Breast epithelium (tissue), 4 donors: ENCODE measurements at regions not wholly inside any gene's neighbourhood (a gene's known extent, or its start where the extent isn't known, plus 50 kb on each side); places are given as distances from the start of the nearest gene placed in this dataset.
"Not testable (repeated sequence)": the region's sequence is repeated elsewhere in the genome, so short reads cannot be mapped to it uniquely, and the experiment has no call there.

Source experiments
- DNase-seq, 2 donors: peaks; one replicate each; pipeline ENCODE4 v3.0.0-alpha.2; 2019; ENCODE audit warnings: low spot score in 2 of 2
- H3K27ac ChIP-seq, 2 donors: fragments of 200-600 bp; sonication (generic) in 1 of 2; one replicate each; pipeline ENCODE4 v1.5.1; 2016 to 2019; ENCODE audit warnings: mild to moderate bottlenecking in 1 of 2
- H3K27me3 ChIP-seq, 2 donors: fragments of 200-600 bp; sonication (generic) in 1 of 2; one replicate each; pipeline versions ENCODE4 v1.5.1 to v1.6.0; 2017 to 2019; ENCODE audit warnings: control low read depth in 1 of 2, mild to moderate bottlenecking in 1 of 2
- H3K36me3 ChIP-seq: fragments of 200-600 bp; one replicate; pipeline ENCODE4 v1.5.1; 2019
- H3K4me1 ChIP-seq, 2 donors: fragments of 200-600 bp; sonication (generic); one replicate each; pipeline ENCODE4 v1.5.1; 2016 to 2019; ENCODE audit warnings: control low read depth in 1 of 2
- H3K4me3 ChIP-seq, 3 donors: fragments of 200-600 bp; sonication (generic); 1 replicate in 2 of 3; 2 replicates in 1 of 3; pipeline ENCODE4 v1.5.1; 2016 to 2019; ENCODE audit warnings: mild to moderate bottlenecking in 3 of 3, moderate library complexity in 2 of 3
- H3K9me3 ChIP-seq, 2 donors: fragments of 200-600 bp; sonication (generic) in 1 of 2; one replicate each; pipeline ENCODE4 v1.5.1; 2016 to 2019; ENCODE audit warnings: control low read depth in 1 of 2
- CTCF ChIP-seq, 3 donors: fragments of 450-650 bp; IDR thresholded peaks; one replicate each; pipeline ENCODE4 v1.5.1; 2016 to 2017; ENCODE audit warnings: antibody characterized with exemption in 3 of 3, mild to moderate bottlenecking in 3 of 3, moderate library complexity in 3 of 3
- POLR2A ChIP-seq: fragments of 450-650 bp; IDR thresholded peaks from one replicate; pipeline ENCODE4 v1.6.1; 2016; ENCODE audit warnings: antibody characterized with exemption, mild to moderate bottlenecking, moderate library complexity
- POLR2AphosphoS5 ChIP-seq, 3 donors: sonication (generic); formaldehyde crosslinking; IDR thresholded peaks; one replicate each; pipeline ENCODE4 v1.6.1; 2017; ENCODE audit warnings: antibody characterized with exemption in 3 of 3
- intact Hi-C: fragments of 100-400 bp; cut with DNase I; formaldehyde crosslinking; loops from one replicate; pipeline ENCODE4 v1.15.1; 2023; ENCODE audit warnings: low total_unique reads

GRCh38 chr3:24688446-24689148, 193.9 kb upstream of the THRB start:
- TF ChIP-seq CTCF (IDR thresholded peaks at IDR 0.05) = no peak
- no peak for TF ChIP-seq POLR2A
- TF ChIP-seq POLR2AphosphoS5 (IDR thresholded peaks at IDR 0.05) = no peak
- no peak for DNase-seq
- intact Hi-C loops = no loop called here
- H3K4me3 ChIP-seq = no peak overlapping the region
- H3K36me3 ChIP-seq = no peaks in the 10 kb centered on the region
- no peaks in the 10 kb centered on the region for H3K9me3 ChIP-seq
- no peaks in the 10 kb centered on the region for H3K27me3 ChIP-seq
- H3K27ac ChIP-seq = no peak overlapping the region
- no peaks in the 10 kb centered on the region for H3K4me1 ChIP-seq

- no peak for DNase-seq
- H3K27me3 ChIP-seq = no peaks in the 10 kb centered on the region
- H3K4me3 ChIP-seq = no peak overlapping the region
- no peaks in the 10 kb centered on the region for H3K9me3 ChIP-seq
- H3K4me1 ChIP-seq = no peaks in the 10 kb centered on the region
- TF ChIP-seq POLR2A (no peak), POLR2AphosphoS5 (IDR thresholded peaks at IDR 0.05) (no peak), CTCF (IDR thresholded peaks at IDR 0.05) (no peak)
- H3K36me3 ChIP-seq = no peaks in the 10 kb centered on the region
- intact Hi-C loops = no loop called here
- no peak overlapping the region for H3K27ac ChIP-seq
Measured at GRCh38 chr3:24689353-24689752, 194.7 kb upstream of the THRB start.

GRCh38 chr3:24690777-24691176, 196.1 kb upstream of the THRB start:
- H3K4me3 ChIP-seq = no peak overlapping the region
- intact Hi-C loops = no loop called here
- H3K4me1 ChIP-seq = no peaks in the 10 kb centered on the region
- H3K27me3 ChIP-seq = no peaks in the 10 kb centered on the region
- no peak for DNase-seq
- H3K36me3 ChIP-seq = no peaks in the 10 kb centered on the region
- no peaks in the 10 kb centered on the region for H3K9me3 ChIP-seq
- TF ChIP-seq POLR2A (no peak), POLR2AphosphoS5 (IDR thresholded peaks at IDR 0.05) (no peak), CTCF (IDR thresholded peaks at IDR 0.05) (no peak)
- no peak overlapping the region for H3K27ac ChIP-seq

- H3K27ac ChIP-seq, intact Hi-C loops, H3K4me3 ChIP-seq, H3K27me3 ChIP-seq, DNase-seq, H3K9me3 ChIP-seq, H3K4me1 ChIP-seq, H3K36me3 ChIP-seq: not testable (repeated sequence)
Measured at GRCh38 chr3:24699078-24699477, 204.4 kb upstream of the THRB start.

- H3K27me3 ChIP-seq = no peaks in the 10 kb centered on the region
- H3K4me1 ChIP-seq = no peaks in the 10 kb centered on the region
- no peaks in the 10 kb centered on the region for H3K36me3 ChIP-seq
- TF ChIP-seq POLR2AphosphoS5 (IDR thresholded peaks at IDR 0.05) (no peak), CTCF (IDR thresholded peaks at IDR 0.05) (no peak), POLR2A (no peak)
- H3K9me3 ChIP-seq = no peaks in the 10 kb centered on the region
- no peak overlapping the region for H3K4me3 ChIP-seq
- DNase-seq = peak in 1 of 2 donors; percentile 33
- no peak overlapping the region for H3K27ac ChIP-seq
- intact Hi-C loops = no loop called here
Measured at GRCh38 chr3:24704496-24704895, 209.8 kb upstream of the THRB start.

GRCh38 chr3:24707936-24708335, 213.3 kb upstream of the THRB start:
- H3K27ac ChIP-seq = no peak overlapping the region
- H3K9me3 ChIP-seq = no peaks in the 10 kb centered on the region
- no peak overlapping the region for H3K4me3 ChIP-seq
- intact Hi-C loops = no loop called here
- no peaks in the 10 kb centered on the region for H3K4me1 ChIP-seq
- H3K27me3 ChIP-seq = no peaks in the 10 kb centered on the region
- no peak for DNase-seq
- no peaks in the 10 kb centered on the region for H3K36me3 ChIP-seq
- TF ChIP-seq CTCF (IDR thresholded peaks at IDR 0.05) = no peak
- TF ChIP-seq POLR2A = no peak
- no peak for TF ChIP-seq POLR2AphosphoS5 (IDR thresholded peaks at IDR 0.05)
